ENCODE measurements at regions not wholly inside any gene's neighbourhood (a gene's known extent, or its start where the extent isn't known, plus 50 kb on each side); places are given as distances from the start of the nearest gene placed in this dataset.
"Not testable (repeated sequence)": the region's sequence is repeated elsewhere in the genome, so short reads cannot be mapped to it uniquely, and the experiment has no call there.

GRCh38 chr16:32116533-32116932 is 136.6 kb upstream of the TP53TG3D start:
- not testable (repeated sequence) for DNase-seq

- DNase-seq = not testable (repeated sequence)
Measured at GRCh38 chr16:32120372-32120771, 132.7 kb upstream of the TP53TG3D start.

- DNase-seq = not testable (repeated sequence)
Measured at GRCh38 chr16:32120779-32121178, 132.3 kb upstream of the TP53TG3D start.

GRCh38 chr16:32121273-32121900 is 131.7 kb upstream of the TP53TG3D start:
- DNase-seq = not testable (repeated sequence)

GRCh38 chr16:32152434-32152833 is 100.7 kb upstream of the TP53TG3D start:
- DNase-seq = not testable (repeated sequence)

GRCh38 chr16:32187918-32188669 is 65.0 kb upstream of the TP53TG3D start:
- not testable (repeated sequence) for DNase-seq

GRCh38 chr16:32202585-32202984 is 50.5 kb upstream of the TP53TG3D start:
- not testable (repeated sequence) for DNase-seq
